ENCODE measurements at regions not wholly inside any gene's neighbourhood (a gene's known extent, or its start where the extent isn't known, plus 50 kb on each side); places are given as distances from the start of the nearest gene placed in this dataset.

DNA sequence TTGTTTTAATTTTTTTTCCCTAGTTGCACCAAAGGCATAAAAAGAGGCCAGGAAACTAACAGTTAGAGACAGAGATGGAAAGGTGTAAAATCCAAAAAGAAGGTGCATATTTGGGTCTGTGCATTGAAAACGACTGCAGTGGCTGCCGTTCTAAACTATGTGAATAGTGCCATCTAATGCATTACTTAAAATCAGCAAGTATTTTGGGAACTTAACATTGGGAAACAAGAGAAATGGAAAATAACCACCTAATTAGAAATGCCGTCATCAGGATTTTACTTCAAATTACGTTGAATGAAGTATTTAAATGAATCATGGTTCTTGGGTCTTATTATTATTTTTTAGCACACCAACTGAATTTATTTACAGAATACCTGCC, 189.5 kb upstream of the MIR17HG start:
- TF ChIP-seq PTBP1 (IDR thresholded peaks at IDR 0.05; ENCODE audit: low read depth, low read length) (no peak), SRF (CRISPR knock-in tag; IDR thresholded peaks at IDR 0.05) (no peak), CTCF (IDR thresholded peaks at IDR 0.05 in 2 of 3, conservative IDR thresholded peaks at IDR 0.05 in 1 of 3; ENCODE audit: insufficient read depth in 2 of 3, low read depth in 1 of 3, low read length in 3 of 3) (0 out of 6 replicates have a peak, but pooled peaks of 1 of the 3 experiments have one; percentile 7), ESRRA (IDR thresholded peaks at IDR 0.05; ENCODE audit: borderline replicate concordance, low read depth) (no peak), TAF1 (IDR thresholded peaks at IDR 0.05; ENCODE audit: control insufficient read depth, extremely low read depth, insufficient read depth, low read length, severe bottlenecking) (no peak)
- TF ChIP-seq, protein P1, sequence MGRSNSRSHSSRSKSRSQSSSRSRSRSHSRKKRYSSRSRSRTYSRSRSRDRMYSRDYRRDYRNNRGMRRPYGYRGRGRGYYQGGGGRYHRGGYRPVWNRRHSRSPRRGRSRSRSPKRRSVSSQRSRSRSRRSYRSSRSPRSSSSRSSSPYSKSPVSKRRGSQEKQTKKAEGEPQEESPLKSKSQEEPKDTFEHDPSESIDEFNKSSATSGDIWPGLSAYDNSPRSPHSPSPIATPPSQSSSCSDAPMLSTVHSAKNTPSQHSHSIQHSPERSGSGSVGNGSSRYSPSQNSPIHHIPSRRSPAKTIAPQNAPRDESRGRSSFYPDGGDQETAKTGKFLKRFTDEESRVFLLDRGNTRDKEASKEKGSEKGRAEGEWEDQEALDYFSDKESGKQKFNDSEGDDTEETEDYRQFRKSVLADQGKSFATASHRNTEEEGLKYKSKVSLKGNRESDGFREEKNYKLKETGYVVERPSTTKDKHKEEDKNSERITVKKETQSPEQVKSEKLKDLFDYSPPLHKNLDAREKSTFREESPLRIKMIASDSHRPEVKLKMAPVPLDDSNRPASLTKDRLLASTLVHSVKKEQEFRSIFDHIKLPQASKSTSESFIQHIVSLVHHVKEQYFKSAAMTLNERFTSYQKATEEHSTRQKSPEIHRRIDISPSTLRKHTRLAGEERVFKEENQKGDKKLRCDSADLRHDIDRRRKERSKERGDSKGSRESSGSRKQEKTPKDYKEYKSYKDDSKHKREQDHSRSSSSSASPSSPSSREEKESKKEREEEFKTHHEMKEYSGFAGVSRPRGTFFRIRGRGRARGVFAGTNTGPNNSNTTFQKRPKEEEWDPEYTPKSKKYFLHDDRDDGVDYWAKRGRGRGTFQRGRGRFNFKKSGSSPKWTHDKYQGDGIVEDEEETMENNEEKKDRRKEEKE (IDR thresholded peaks at IDR 0.05; ENCODE audit: borderline replicate concordance in 1 of 2, control insufficient read depth in 1 of 2, low read depth in 2 of 2, low read length in 1 of 2), result no peak

All from K562 (cell line).